Panc1 (cell line): ENCODE measurements at regions not wholly inside any gene's neighbourhood (a gene's known extent, or its start where the extent isn't known, plus 50 kb on each side); places are given as distances from the start of the nearest gene placed in this dataset.
"Not testable (repeated sequence)": the region's sequence is repeated elsewhere in the genome, so short reads cannot be mapped to it uniquely, and the experiment has no call there.

Source experiments
- ATAC-seq: fragments of 200-7000 bp; cut with Tn5 transposase; 2 replicates; pipeline ENCODE4 v1.9.1; 2020; ENCODE audit warnings: mild to moderate bottlenecking, moderate library complexity
- BruUV-seq: library from RNA; stranded (reverse); fragments of 400-500 nt; replicated peaks from 2 replicates; lab custom pipeline; 2021; lab: Mats Ljungman, UMichigan
- CTCF ChIA-PET: fragments of 300-600 bp; sonication (Branson Sonifier 250); formaldehyde crosslinking; loops from one replicate; lab custom pipeline; 2022; ENCODE audit warnings: antibody characterized with exemption; lab: Charles Lee
- POLR2A ChIA-PET: fragments of 300-600 bp; sonication (Branson Sonifier 250); formaldehyde crosslinking; loops from one replicate; lab custom pipeline; 2022; ENCODE audit warnings: antibody characterized with exemption; lab: Charles Lee
- DNase-seq: peaks from one replicate; pipeline ENCODE4 v3.0.0-alpha.2; 2010; ENCODE audit warnings: low read depth, low spot score
- H3K27ac ChIP-seq: 2 replicates; pipeline ENCODE4 v1.5.1; 2011; ENCODE audit warnings: mild to moderate bottlenecking, low read length, inconsistent platforms
- H3K27me3 ChIP-seq: fragments of 200-500 bp; sonication (Bioruptor generic); 2 replicates; pipeline ENCODE4 v1.6.0; 2014; ENCODE audit warnings: low read length, inconsistent platforms; ENCODE audit not compliant: control insufficient read depth, insufficient read depth
- H3K36me3 ChIP-seq: fragments of 200-500 bp; sonication (Bioruptor generic); 2 replicates; pipeline ENCODE4 v1.5.1; 2014; ENCODE audit warnings: inconsistent platforms, mild to moderate bottlenecking, low read length, moderate library complexity; ENCODE audit not compliant: control insufficient read depth, insufficient read depth
- H3K4me1 ChIP-seq: 2 replicates; pipeline ENCODE4 v1.5.1; 2011; ENCODE audit warnings: inconsistent platforms, mild to moderate bottlenecking, low read length, moderate library complexity; ENCODE audit not compliant: control insufficient read depth, insufficient read depth
- H3K4me3 ChIP-seq, 2 experiments: 2 replicates each; pipeline ENCODE4 v1.5.1; 2011 to 2012; ENCODE audit warnings: low read depth in 2 of 2, low read length in 2 of 2, mild to moderate bottlenecking in 2 of 2, inconsistent platforms in 1 of 2, moderate library complexity in 1 of 2
- H3K9me3 ChIP-seq: fragments of 200-500 bp; sonication (Bioruptor generic); 2 replicates; pipeline ENCODE4 v1.5.1; 2014; ENCODE audit warnings: low read depth, mild to moderate bottlenecking, inconsistent platforms, low read length, moderate library complexity; ENCODE audit not compliant: control insufficient read depth, insufficient read depth
- POLR2AphosphoS5 ChIP-seq: IDR thresholded peaks from 2 replicates; pipeline ENCODE4 v1.6.1; 2012; ENCODE audit warnings: mild to moderate bottlenecking, low read depth, low read length, moderate library complexity
- SIN3A ChIP-seq: IDR thresholded peaks from 2 replicates; pipeline ENCODE4 v1.6.1; 2012; ENCODE audit warnings: low read depth, mild to moderate bottlenecking, low read length, moderate library complexity, borderline replicate concordance; ENCODE audit not compliant: insufficient read depth
- TCF7L2 ChIP-seq: IDR thresholded peaks from 2 replicates; pipeline ENCODE4 v1.6.1; 2011; ENCODE audit warnings: mild to moderate bottlenecking, low read depth, low read length, inconsistent platforms
- in situ Hi-C: cut with HindIII; loops from 2 replicates; pipeline ENCODE4 v1.10.0; 2016; ENCODE audit warnings: low sequenced_read_pairs, low pct_unique_long_range_greater_than_20kb
- intact Hi-C: fragments of 100-400 bp; cut with micrococcal nuclease; formaldehyde crosslinking; loops from one replicate; pipeline ENCODE4 v1.10.0; 2022; ENCODE audit not compliant: unreplicated experiment
- TF ChIP-seq, protein P1 (sequence below): fragments of 450-650 bp; IDR thresholded peaks from 2 replicates; pipeline ENCODE4 v1.5.1; 2017; ENCODE audit warnings: mild to moderate bottlenecking
- TF ChIP-seq, protein P2 (sequence below), 2 experiments: IDR thresholded peaks; 2 replicates each; pipeline ENCODE4 v1.6.1; 2011 to 2012; ENCODE audit warnings: low read depth in 2 of 2, control low read depth in 1 of 2, low read length in 1 of 2, mild to moderate bottlenecking in 1 of 2, moderate library complexity in 1 of 2; ENCODE audit not compliant: insufficient read depth in 1 of 2

DNA sequence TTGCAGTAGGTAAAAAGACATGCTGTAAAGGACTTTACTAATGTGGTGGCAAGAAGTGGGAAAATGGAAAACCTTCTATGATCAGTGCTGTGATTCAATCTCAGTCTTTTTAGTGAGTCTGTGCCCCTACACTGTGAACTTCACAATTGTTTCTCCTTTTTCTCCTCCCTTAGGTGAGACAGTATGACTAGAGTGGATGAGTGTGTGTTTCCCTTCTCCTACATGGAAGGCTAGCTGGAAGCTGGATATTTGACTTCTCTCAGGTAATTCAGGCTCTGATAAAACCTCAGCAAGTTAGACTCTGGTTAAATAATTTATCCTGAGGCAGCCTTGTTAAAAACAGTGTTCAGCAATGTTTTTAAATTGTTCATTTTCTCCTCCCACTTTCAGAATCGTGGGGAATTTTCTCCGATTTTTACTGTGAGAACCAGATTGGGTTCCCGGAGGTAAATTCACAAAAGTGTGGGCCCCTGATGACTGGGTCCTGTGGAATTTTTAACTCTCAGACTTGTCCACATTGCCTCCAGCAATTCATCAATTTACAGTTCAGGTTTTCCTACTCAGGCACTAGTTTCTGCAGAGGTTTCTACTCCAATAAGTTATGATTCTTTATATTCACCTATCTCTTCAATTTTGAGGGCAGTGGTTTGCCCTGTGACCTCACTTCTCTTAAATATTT, 149.1 kb upstream of the PIK3R1 start:
- CTCF ChIA-PET = no interaction called here
- no peak for ATAC-seq
- H3K4me3 ChIP-seq = no peak overlapping the region
- no peak for DNase-seq
- H3K27me3 ChIP-seq = no peaks in the 10 kb centered on the region
- no peaks in the 10 kb centered on the region for H3K36me3 ChIP-seq
- TF ChIP-seq, protein P1, sequence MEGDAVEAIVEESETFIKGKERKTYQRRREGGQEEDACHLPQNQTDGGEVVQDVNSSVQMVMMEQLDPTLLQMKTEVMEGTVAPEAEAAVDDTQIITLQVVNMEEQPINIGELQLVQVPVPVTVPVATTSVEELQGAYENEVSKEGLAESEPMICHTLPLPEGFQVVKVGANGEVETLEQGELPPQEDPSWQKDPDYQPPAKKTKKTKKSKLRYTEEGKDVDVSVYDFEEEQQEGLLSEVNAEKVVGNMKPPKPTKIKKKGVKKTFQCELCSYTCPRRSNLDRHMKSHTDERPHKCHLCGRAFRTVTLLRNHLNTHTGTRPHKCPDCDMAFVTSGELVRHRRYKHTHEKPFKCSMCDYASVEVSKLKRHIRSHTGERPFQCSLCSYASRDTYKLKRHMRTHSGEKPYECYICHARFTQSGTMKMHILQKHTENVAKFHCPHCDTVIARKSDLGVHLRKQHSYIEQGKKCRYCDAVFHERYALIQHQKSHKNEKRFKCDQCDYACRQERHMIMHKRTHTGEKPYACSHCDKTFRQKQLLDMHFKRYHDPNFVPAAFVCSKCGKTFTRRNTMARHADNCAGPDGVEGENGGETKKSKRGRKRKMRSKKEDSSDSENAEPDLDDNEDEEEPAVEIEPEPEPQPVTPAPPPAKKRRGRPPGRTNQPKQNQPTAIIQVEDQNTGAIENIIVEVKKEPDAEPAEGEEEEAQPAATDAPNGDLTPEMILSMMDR = no peak
- TF ChIP-seq TCF7L2 (no peak), POLR2AphosphoS5 (no peak), SIN3A (no peak)
- TF ChIP-seq, protein P2, sequence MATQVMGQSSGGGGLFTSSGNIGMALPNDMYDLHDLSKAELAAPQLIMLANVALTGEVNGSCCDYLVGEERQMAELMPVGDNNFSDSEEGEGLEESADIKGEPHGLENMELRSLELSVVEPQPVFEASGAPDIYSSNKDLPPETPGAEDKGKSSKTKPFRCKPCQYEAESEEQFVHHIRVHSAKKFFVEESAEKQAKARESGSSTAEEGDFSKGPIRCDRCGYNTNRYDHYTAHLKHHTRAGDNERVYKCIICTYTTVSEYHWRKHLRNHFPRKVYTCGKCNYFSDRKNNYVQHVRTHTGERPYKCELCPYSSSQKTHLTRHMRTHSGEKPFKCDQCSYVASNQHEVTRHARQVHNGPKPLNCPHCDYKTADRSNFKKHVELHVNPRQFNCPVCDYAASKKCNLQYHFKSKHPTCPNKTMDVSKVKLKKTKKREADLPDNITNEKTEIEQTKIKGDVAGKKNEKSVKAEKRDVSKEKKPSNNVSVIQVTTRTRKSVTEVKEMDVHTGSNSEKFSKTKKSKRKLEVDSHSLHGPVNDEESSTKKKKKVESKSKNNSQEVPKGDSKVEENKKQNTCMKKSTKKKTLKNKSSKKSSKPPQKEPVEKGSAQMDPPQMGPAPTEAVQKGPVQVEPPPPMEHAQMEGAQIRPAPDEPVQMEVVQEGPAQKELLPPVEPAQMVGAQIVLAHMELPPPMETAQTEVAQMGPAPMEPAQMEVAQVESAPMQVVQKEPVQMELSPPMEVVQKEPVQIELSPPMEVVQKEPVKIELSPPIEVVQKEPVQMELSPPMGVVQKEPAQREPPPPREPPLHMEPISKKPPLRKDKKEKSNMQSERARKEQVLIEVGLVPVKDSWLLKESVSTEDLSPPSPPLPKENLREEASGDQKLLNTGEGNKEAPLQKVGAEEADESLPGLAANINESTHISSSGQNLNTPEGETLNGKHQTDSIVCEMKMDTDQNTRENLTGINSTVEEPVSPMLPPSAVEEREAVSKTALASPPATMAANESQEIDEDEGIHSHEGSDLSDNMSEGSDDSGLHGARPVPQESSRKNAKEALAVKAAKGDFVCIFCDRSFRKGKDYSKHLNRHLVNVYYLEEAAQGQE (IDR thresholded peaks at IDR 0.05; ENCODE audit: insufficient read depth in 1 of 2, low read depth in 2 of 2, low read length in 1 of 2) = no peak
- H3K9me3 ChIP-seq = no peaks in the 10 kb centered on the region
- H3K27ac ChIP-seq = no peak overlapping the region
- intact Hi-C loops = no loop called here
- in situ Hi-C loops = no loop called here
- BruUV-seq = no TSS peak
- H3K4me1 ChIP-seq = no peaks in the 10 kb centered on the region
- POLR2A ChIA-PET = no interaction called here

DNA sequence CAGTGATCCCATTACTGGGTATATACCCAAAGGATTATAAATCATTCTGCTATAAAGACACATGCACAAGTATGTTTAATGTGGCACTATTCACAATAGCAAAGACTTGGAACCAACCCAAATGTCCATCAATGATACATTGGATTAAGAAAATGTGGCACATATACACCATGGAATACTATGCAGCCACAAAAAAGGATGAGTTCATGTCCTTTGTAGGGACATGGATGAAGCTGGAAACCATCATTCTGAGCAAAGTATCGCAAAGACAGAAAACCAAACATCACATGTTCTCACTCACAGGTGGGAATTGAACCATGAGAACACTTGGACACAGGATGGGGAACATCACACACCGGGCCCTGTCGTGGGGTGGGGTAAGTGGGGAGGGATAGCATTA, 150.2 kb upstream of the PIK3R1 start:
- CTCF ChIA-PET, intact Hi-C loops, BruUV-seq: not testable (repeated sequence)

DNA sequence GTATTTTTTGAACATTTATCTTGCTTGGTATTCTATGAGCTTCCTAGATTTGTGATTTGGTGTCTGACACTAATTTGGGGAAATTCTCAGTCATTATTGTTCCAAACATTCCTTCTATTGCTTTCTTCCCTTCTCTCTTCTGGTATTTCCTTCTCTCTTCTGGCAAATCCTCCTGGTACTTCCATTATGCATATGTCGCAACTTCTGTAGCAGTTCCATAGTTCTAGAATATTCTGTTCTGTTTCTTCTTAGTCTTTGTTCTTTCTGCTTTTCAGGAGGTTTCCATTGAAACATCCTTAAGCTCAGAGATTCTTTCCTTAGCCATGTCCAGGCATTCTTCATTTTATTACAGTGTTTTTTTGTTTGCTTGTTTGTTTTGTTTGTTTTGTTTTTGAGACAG, 155.2 kb upstream of the PIK3R1 start:
- Histone ChIP-seq H3K27ac (no peak overlapping the region), H3K36me3 (no peaks in the 10 kb centered on the region), H3K27me3 (0 out of 2 replicates have a peak, but pooled peaks cover 2% of the 10 kb centered on the region), H3K4me3 (no peak overlapping the region), H3K4me1 (no peaks in the 10 kb centered on the region), H3K9me3 (no peaks in the 10 kb centered on the region)
- TF ChIP-seq POLR2AphosphoS5 = no peak
- no peak for TF ChIP-seq SIN3A
- TF ChIP-seq, protein P2 (IDR thresholded peaks at IDR 0.05; ENCODE audit: insufficient read depth in 1 of 2, low read depth in 2 of 2, low read length in 1 of 2) = no peak
- TF ChIP-seq TCF7L2 = no peak
- TF ChIP-seq, protein P1 = no peak
- in situ Hi-C loops = no loop called here
- DNase-seq = no peak
- intact Hi-C loops = no loop called here
- ATAC-seq = no peak
- POLR2A ChIA-PET = no interaction called here
- no TSS peak for BruUV-seq
- CTCF ChIA-PET = no interaction called here

More for the DNA sequence above, 150.2 kb upstream of the PIK3R1 start:
- H3K27ac ChIP-seq, H3K9me3 ChIP-seq, H3K36me3 ChIP-seq, POLR2A ChIA-PET, ATAC-seq, DNase-seq, H3K27me3 ChIP-seq, H3K4me3 ChIP-seq, in situ Hi-C loops, H3K4me1 ChIP-seq: not testable (repeated sequence)
